ENCODE measurements at regions not wholly inside any gene's neighbourhood (a gene's known extent, or its start where the extent isn't known, plus 50 kb on each side); places are given as distances from the start of the nearest gene placed in this dataset.

- Histone ChIP-seq H3K4me1 (ENCODE audit: control insufficient read depth, insufficient read depth, low read length) (peaks cover 24% of the 10 kb centered on the region), H3K9ac (ENCODE audit: low read depth, low read length) (no peak overlapping the region), H3K27me3 (ENCODE audit: control insufficient read depth, insufficient read depth, low read length) (no peaks in the 10 kb centered on the region), H3K9me3 (replicated peaks; ENCODE audit: low read length) (no peaks in the 10 kb centered on the region), H3K4me2 (ENCODE audit: low read length) (no peak overlapping the region), H3K4me3 (ENCODE audit: low read length) (no peak overlapping the region), H3K36me3 (ENCODE audit: insufficient read depth, low read length) (no peaks in the 10 kb centered on the region)
Observed at GRCh38 chr3:110774496-110775265, 296.9 kb upstream of the NECTIN3 start.

DNA sequence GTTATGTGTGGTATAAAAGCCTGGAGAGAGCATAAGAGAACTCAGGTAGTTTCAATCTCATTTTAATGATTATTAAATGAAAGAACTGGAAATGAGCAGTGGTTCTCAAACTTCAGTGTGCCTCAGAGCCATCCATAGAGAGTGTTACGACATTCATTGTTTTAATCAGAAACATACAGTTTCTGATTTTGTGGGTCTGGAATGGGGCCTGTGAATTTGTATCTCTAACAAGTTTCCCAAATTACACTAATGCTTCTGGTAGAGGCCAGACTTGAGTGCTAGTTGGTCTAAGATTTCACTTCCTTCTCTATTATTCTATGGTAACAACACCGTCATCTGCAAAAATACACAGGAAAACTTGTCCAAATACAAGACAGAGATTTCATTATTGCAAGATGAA lies 292.0 kb upstream of the NECTIN3 start:
- Histone ChIP-seq H3K4me1 (ENCODE audit: control insufficient read depth, insufficient read depth, low read length) (peaks cover 2% of the 10 kb centered on the region), H3K4me3 (ENCODE audit: low read length) (no peak overlapping the region), H3K9me3 (replicated peaks; ENCODE audit: low read length) (no peaks in the 10 kb centered on the region), H3K27me3 (ENCODE audit: control insufficient read depth, insufficient read depth, low read length) (no peaks in the 10 kb centered on the region), H3K36me3 (ENCODE audit: insufficient read depth, low read length) (no peaks in the 10 kb centered on the region), H3K4me2 (ENCODE audit: low read length) (no peak overlapping the region), H3K9ac (ENCODE audit: low read depth, low read length) (no peak overlapping the region)

DNA sequence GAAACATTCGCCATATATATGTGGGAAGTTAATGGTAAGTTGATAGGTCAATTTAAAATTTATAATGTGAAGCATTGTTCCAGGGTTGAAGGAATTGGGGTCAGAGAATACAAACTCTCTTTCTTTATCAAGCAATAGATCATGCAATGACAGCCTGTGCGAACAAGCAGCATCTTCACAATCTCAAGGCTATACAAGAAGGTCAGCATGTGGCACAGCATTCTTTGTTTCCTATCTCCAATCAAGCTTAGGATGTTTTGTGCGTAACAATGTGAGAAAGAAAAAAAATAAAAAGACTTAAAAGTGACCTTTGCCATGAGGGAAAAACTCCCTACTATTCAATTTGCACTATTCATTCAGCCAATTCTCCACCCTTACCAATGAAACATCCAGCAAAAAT lies 288.1 kb upstream of the NECTIN3 start:
- Histone ChIP-seq H3K9me3 (replicated peaks; ENCODE audit: low read length) (no peaks in the 10 kb centered on the region), H3K9ac (ENCODE audit: low read depth, low read length) (no peak overlapping the region), H3K4me1 (ENCODE audit: control insufficient read depth, insufficient read depth, low read length) (no peaks in the 10 kb centered on the region), H3K4me3 (ENCODE audit: low read length) (no peak overlapping the region), H3K4me2 (ENCODE audit: low read length) (no peak overlapping the region), H3K36me3 (ENCODE audit: insufficient read depth, low read length) (no peaks in the 10 kb centered on the region), H3K27me3 (ENCODE audit: control insufficient read depth, insufficient read depth, low read length) (no peaks in the 10 kb centered on the region)

DNA sequence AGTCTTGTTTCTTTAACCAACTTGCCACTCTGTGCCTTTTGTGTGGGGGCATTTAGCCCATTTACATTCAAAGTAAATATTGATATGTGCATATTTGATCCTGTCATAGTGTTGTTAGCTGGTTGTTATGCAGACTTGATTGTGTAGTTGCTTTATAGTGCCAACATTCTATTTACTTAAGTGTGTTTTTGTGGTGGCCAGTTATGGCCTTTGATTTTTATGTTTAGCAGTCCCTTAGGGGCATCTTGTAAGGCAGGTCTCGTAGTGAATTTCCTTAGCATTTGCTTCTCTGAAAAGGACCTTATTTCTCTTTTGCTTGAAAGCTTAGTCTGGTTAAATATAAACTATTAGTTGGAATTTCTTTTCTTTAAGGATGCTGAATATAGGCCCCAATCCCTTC lies 282.8 kb upstream of the NECTIN3 start:
- peaks cover 34% of the 10 kb centered on the region for H3K4me1 ChIP-seq (ENCODE audit: control insufficient read depth, insufficient read depth, low read length)
- H3K4me2 ChIP-seq (ENCODE audit: low read length): no peak overlapping the region
- no peak overlapping the region for H3K4me3 ChIP-seq (ENCODE audit: low read length)
- H3K36me3 ChIP-seq (ENCODE audit: insufficient read depth, low read length): no peaks in the 10 kb centered on the region
- H3K9ac ChIP-seq (ENCODE audit: low read depth, low read length): peak overlapping the region; percentile 15
- no peaks in the 10 kb centered on the region for H3K27me3 ChIP-seq (ENCODE audit: control insufficient read depth, insufficient read depth, low read length)
- no peaks in the 10 kb centered on the region for H3K9me3 ChIP-seq (replicated peaks; ENCODE audit: low read length)

DNA sequence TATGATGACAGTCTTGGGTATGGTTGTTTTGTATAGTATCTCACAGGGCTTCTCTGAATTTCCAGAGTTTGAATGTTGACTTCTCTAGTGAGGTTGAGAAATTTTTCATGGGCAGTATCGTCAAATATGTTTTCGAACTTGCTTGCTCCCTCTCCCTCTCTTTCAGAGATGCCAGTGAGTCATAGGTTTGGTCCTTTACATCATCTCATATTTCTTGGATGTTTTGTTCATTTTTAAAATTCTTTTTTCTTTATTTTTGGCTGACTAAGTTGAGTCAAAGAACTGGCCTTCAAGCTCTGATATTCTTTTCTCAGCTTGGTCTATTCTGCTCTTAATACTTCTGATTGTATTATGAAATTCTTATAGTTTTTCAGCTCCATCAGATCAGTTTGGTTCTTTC lies 282.3 kb upstream of the NECTIN3 start:
- peaks cover 36% of the 10 kb centered on the region for H3K4me1 ChIP-seq (ENCODE audit: control insufficient read depth, insufficient read depth, low read length)
- no peaks in the 10 kb centered on the region for H3K36me3 ChIP-seq (ENCODE audit: insufficient read depth, low read length)
- H3K9me3 ChIP-seq (replicated peaks; ENCODE audit: low read length): no peaks in the 10 kb centered on the region
- H3K27me3 ChIP-seq (ENCODE audit: control insufficient read depth, insufficient read depth, low read length): no peaks in the 10 kb centered on the region
- peak overlapping the region; percentile 26 for H3K9ac ChIP-seq (ENCODE audit: low read depth, low read length)
- no peak overlapping the region for H3K4me3 ChIP-seq (ENCODE audit: low read length)
- peak overlapping the region; percentile 11 for H3K4me2 ChIP-seq (ENCODE audit: low read length)

DNA sequence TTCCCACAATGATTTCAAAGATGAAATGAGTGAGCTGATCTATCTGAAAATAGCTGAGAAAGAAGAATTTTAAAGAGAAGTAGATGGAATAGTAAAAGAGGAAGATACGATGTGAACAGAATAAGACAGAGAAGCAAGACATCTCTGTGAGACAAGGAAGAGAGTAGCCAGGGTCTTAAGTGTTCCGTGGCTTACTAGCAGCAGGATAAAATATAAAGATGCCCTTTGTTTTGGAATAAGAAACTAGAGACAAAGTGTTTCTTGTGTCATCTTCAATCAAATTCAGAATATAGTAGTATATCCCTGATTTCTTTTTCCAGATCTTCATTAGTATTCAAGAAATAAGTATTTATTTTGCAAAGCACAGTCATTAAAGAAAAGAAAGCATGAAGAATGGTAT lies 281.0 kb upstream of the NECTIN3 start:
- Histone ChIP-seq H3K4me2 (ENCODE audit: low read length) (no peak overlapping the region), H3K4me1 (ENCODE audit: control insufficient read depth, insufficient read depth, low read length) (peaks cover 36% of the 10 kb centered on the region), H3K4me3 (ENCODE audit: low read length) (no peak overlapping the region), H3K9me3 (replicated peaks; ENCODE audit: low read length) (no peaks in the 10 kb centered on the region), H3K27me3 (ENCODE audit: control insufficient read depth, insufficient read depth, low read length) (no peaks in the 10 kb centered on the region), H3K9ac (ENCODE audit: low read depth, low read length) (no peak overlapping the region), H3K36me3 (ENCODE audit: insufficient read depth, low read length) (no peaks in the 10 kb centered on the region)

DNA sequence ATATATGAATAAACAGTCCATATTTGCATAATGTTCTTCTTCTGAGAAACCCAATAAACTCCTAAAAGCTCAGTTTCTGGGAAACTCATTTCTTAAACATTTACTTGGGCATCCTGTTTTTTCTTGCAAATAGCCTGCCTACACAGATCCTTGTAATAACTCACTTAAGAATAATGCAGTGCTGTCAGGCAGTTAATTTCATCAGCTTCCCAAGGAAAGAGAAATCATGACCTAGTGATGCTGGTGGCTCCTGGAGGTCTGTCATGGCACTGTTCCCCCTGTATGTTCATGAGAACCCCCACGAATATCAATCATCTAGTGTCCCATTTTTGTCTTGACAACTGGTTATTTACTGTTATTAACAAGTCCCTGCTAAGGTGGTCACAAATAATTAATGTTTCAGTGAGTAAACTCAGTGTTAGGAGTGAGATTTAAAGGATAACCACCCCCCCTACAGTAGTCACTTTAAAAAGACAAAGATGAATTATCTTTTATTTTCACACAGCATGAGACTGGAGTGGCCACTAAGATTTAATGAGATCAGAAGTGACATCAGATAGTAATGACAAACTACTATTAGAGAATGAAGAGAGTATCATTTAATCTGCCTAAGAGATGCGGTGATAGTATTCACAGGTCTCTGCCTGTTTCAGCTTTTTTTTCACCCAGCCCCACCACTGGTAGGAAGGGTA lies 279.5 kb upstream of the NECTIN3 start:
- Histone ChIP-seq H3K9me3 (replicated peaks; ENCODE audit: low read length) (no peaks in the 10 kb centered on the region), H3K36me3 (ENCODE audit: insufficient read depth, low read length) (no peaks in the 10 kb centered on the region), H3K4me1 (ENCODE audit: control insufficient read depth, insufficient read depth, low read length) (peaks cover 36% of the 10 kb centered on the region), H3K9ac (ENCODE audit: low read depth, low read length) (no peak overlapping the region), H3K4me2 (ENCODE audit: low read length) (no peak overlapping the region), H3K27me3 (ENCODE audit: control insufficient read depth, insufficient read depth, low read length) (no peaks in the 10 kb centered on the region), H3K4me3 (ENCODE audit: low read length) (no peak overlapping the region)

GRCh38 chr3:110793611-110794010 lies 278.0 kb upstream of the NECTIN3 start:
- H3K9ac ChIP-seq (ENCODE audit: low read depth, low read length): no peak overlapping the region
- no peaks in the 10 kb centered on the region for H3K9me3 ChIP-seq (replicated peaks; ENCODE audit: low read length)
- no peak overlapping the region for H3K4me2 ChIP-seq (ENCODE audit: low read length)
- H3K4me3 ChIP-seq (ENCODE audit: low read length): no peak overlapping the region
- H3K27me3 ChIP-seq (ENCODE audit: control insufficient read depth, insufficient read depth, low read length): no peaks in the 10 kb centered on the region
- no peaks in the 10 kb centered on the region for H3K36me3 ChIP-seq (ENCODE audit: insufficient read depth, low read length)
- peaks cover 36% of the 10 kb centered on the region for H3K4me1 ChIP-seq (ENCODE audit: control insufficient read depth, insufficient read depth, low read length)

- no peak overlapping the region for H3K4me3 ChIP-seq (ENCODE audit: low read length)
- no peak overlapping the region for H3K9ac ChIP-seq (ENCODE audit: low read depth, low read length)
- H3K27me3 ChIP-seq (ENCODE audit: control insufficient read depth, insufficient read depth, low read length): no peaks in the 10 kb centered on the region
- H3K9me3 ChIP-seq (replicated peaks; ENCODE audit: low read length): no peaks in the 10 kb centered on the region
- peaks cover 23% of the 10 kb centered on the region for H3K4me1 ChIP-seq (ENCODE audit: control insufficient read depth, insufficient read depth, low read length)
- no peaks in the 10 kb centered on the region for H3K36me3 ChIP-seq (ENCODE audit: insufficient read depth, low read length)
- no peak overlapping the region for H3K4me2 ChIP-seq (ENCODE audit: low read length)
Observed at GRCh38 chr3:110795163-110795562, 276.5 kb upstream of the NECTIN3 start.

- Histone ChIP-seq H3K4me3 (ENCODE audit: low read length) (no peak overlapping the region), H3K27me3 (ENCODE audit: control insufficient read depth, insufficient read depth, low read length) (no peaks in the 10 kb centered on the region), H3K9ac (ENCODE audit: low read depth, low read length) (no peak overlapping the region), H3K4me2 (ENCODE audit: low read length) (no peak overlapping the region), H3K9me3 (replicated peaks; ENCODE audit: low read length) (no peaks in the 10 kb centered on the region), H3K4me1 (ENCODE audit: control insufficient read depth, insufficient read depth, low read length) (no peaks in the 10 kb centered on the region), H3K36me3 (ENCODE audit: insufficient read depth, low read length) (no peaks in the 10 kb centered on the region)
Observed at GRCh38 chr3:110799271-110799670, 272.3 kb upstream of the NECTIN3 start.

DNA sequence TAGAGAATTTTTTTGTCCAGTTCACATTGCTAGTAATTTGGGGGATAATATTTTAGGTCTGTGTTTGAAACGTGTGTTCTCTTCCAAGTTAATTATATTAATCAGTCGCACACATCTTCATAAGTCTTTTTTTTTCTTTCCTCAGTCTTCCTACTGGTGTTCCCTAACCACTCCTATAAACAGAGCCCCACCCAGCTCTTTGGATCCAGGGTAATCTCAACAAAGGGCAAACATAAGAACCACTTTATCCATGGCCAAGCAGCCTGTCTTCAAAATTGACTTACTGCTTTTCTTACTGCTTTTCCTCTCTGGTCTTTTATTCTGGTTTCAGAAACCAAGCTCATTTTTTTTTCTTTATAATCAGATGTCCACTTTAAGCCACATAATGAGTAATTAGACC lies 266.8 kb upstream of the NECTIN3 start:
- Histone ChIP-seq H3K4me1 (ENCODE audit: control insufficient read depth, insufficient read depth, low read length) (peaks cover 7% of the 10 kb centered on the region), H3K9me3 (replicated peaks; ENCODE audit: low read length) (no peaks in the 10 kb centered on the region), H3K9ac (ENCODE audit: low read depth, low read length) (no peak overlapping the region), H3K27me3 (ENCODE audit: control insufficient read depth, insufficient read depth, low read length) (no peaks in the 10 kb centered on the region), H3K4me2 (ENCODE audit: low read length) (no peak overlapping the region), H3K36me3 (ENCODE audit: insufficient read depth, low read length) (no peaks in the 10 kb centered on the region), H3K4me3 (ENCODE audit: low read length) (no peak overlapping the region)

DNA sequence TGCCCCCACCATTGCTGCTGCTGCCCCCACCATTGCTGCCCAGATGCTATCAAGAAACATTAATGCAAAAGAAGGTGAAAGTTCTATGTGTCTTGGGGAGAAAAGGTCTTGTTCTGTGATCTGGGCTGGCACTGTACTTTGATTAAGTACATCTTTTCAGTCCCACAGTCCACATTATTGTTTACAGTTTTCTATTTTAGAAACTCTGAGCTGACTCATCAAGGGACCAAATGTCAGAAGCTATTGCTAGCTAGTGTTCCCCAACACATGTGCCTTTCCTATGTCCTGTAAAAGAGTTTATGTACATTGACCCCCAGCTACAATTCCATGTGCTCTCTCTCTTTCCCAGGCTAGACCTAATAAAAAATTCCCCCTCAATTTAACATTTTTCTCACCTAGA lies 264.7 kb upstream of the NECTIN3 start:
- Histone ChIP-seq H3K4me2 (ENCODE audit: low read length) (no peak overlapping the region), H3K9ac (ENCODE audit: low read depth, low read length) (no peak overlapping the region), H3K9me3 (replicated peaks; ENCODE audit: low read length) (no peaks in the 10 kb centered on the region), H3K4me3 (ENCODE audit: low read length) (no peak overlapping the region), H3K27me3 (ENCODE audit: control insufficient read depth, insufficient read depth, low read length) (no peaks in the 10 kb centered on the region), H3K36me3 (ENCODE audit: insufficient read depth, low read length) (no peaks in the 10 kb centered on the region), H3K4me1 (ENCODE audit: control insufficient read depth, insufficient read depth, low read length) (peaks cover 17% of the 10 kb centered on the region)
